ENCODE measurements at regions not wholly inside any gene's neighbourhood (a gene's known extent, or its start where the extent isn't known, plus 50 kb on each side); places are given as distances from the start of the nearest gene placed in this dataset.

DNA sequence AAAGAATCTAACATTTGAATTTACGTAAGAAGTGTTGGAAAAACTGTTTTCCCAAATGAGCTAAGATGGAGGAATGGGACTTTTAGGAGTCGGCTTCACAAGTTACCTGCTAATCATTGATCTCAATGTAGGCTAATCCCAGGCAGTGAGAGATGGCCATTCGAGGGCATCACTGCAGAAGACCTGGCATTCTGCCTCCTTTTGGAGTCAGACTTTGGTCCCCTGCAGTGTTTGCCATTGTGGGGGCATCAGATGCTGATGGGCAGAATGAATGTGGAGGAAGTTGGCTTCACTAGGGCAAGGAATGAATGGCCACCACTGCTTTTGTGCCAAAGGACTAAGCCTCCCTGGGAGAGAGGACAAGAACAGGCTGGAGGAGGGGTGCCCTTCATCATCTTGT lies 55.7 kb upstream of the NKX2-2 start:
- Mint-ChIP-seq H3K27ac (no peak overlapping the region), H3K9me3 (peaks cover 0 to 4% (median 0%) of the 10 kb centered on the region in 7 donors)

DNA sequence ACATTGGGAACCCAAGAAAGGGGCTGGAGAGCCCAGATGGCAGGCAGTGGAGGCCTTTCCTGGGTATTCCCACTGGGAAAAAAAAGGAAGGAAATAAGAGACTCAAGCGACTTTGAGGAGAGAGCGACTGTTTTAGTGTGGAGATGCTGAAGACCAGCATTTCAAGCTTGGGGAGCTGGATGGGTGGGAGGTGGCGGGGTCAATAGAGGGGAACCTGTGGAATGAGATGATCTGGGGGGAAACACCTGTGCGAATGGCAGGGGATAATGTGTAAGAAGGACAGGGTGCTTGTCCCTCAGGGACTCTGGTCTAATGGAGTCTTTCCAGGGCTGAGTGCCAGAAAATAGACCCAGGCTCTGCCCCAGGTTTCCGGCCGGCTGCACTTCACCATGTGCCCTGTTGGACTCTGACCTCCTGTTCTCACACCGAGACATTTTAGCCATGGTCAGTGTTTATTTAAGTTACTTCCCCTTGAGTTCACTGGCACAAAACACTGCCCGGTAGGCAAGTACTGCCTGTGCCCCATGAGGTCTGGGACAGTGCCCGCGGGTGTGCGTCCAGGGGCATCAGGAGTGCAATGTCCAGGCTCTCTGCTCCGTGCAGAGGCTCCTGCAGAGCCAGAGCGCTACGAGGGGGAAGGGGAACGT lies 50.4 kb upstream of the NKX2-2 start:
- no peak overlapping the region for H3K9ac ChIP-seq (ENCODE audit: insufficient read depth, low read length, poor library complexity, severe bottlenecking)
- H3K79me2 ChIP-seq (ENCODE audit: insufficient read depth, low read length): no peaks in the 10 kb centered on the region
- H3K4me3 ChIP-seq (replicated peaks in 1 of 3; ENCODE audit: low read depth in 2 of 3, low read length in 3 of 3): no peak overlapping the region
- TF ChIP-seq, protein P1, sequence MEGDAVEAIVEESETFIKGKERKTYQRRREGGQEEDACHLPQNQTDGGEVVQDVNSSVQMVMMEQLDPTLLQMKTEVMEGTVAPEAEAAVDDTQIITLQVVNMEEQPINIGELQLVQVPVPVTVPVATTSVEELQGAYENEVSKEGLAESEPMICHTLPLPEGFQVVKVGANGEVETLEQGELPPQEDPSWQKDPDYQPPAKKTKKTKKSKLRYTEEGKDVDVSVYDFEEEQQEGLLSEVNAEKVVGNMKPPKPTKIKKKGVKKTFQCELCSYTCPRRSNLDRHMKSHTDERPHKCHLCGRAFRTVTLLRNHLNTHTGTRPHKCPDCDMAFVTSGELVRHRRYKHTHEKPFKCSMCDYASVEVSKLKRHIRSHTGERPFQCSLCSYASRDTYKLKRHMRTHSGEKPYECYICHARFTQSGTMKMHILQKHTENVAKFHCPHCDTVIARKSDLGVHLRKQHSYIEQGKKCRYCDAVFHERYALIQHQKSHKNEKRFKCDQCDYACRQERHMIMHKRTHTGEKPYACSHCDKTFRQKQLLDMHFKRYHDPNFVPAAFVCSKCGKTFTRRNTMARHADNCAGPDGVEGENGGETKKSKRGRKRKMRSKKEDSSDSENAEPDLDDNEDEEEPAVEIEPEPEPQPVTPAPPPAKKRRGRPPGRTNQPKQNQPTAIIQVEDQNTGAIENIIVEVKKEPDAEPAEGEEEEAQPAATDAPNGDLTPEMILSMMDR (IDR thresholded peaks at IDR 0.05): no peak
- H3K36me3 Mint-ChIP-seq: no peaks in the 10 kb centered on the region
- H4K20me1 ChIP-seq (ENCODE audit: insufficient read depth, low read length): no peaks in the 10 kb centered on the region
- intact Hi-C loops (cut with micrococcal nuclease): no loop called here
- peaks cover 15 to 41% (median 22%) of the 10 kb centered on the region in 3 donors for H3K27me3 Mint-ChIP-seq (ENCODE audit: low read depth in 3 of 3)
- H2AFZ ChIP-seq (ENCODE audit: insufficient read depth, low read depth, low read length, poor library complexity, severe bottlenecking): no peak overlapping the region
- no peak for DNase-seq
- H3K27me3 ChIP-seq (ENCODE audit: control insufficient read depth in 2 of 2, insufficient read depth in 2 of 2, low read length in 2 of 2): peaks cover 4 to 11% of the 10 kb centered on the region in 2 donors
- no peaks in the 10 kb centered on the region for H3K9me3 Mint-ChIP-seq
- H3K4me1 Mint-ChIP-seq: no peaks in the 10 kb centered on the region
- 89% methylated on average over 11 of the region's 15 CpGs for WGBS (ENCODE audit: insufficient coverage)
- no peaks in the 10 kb centered on the region for H3K4me1 ChIP-seq (ENCODE audit: control insufficient read depth in 1 of 2, insufficient read depth in 2 of 2, low read length in 2 of 2)
- H3K36me3 ChIP-seq (replicated peaks in 1 of 2; ENCODE audit: control insufficient read depth in 1 of 2, insufficient read depth in 2 of 2, low read length in 2 of 2): no peaks in the 10 kb centered on the region
- H3K27ac Mint-ChIP-seq: no peak overlapping the region
- no peak overlapping the region for H3K4me2 ChIP-seq (replicated peaks; ENCODE audit: extremely low read depth, low read length, poor library complexity, severe bottlenecking)
- no peaks in the 10 kb centered on the region for H3K9me3 ChIP-seq (replicated peaks in 1 of 2; ENCODE audit: control insufficient read depth in 1 of 2, insufficient read depth in 1 of 2, low read length in 2 of 2)
- no peak overlapping the region for H3K4me3 Mint-ChIP-seq
- H3K27ac ChIP-seq (ENCODE audit: low read depth in 1 of 2, low read length in 2 of 2): no peak overlapping the region

More for the DNA sequence above, 55.7 kb upstream of the NKX2-2 start:
- TF ChIP-seq, protein P1 (IDR thresholded peaks at IDR 0.05): no peak
- H4K20me1 ChIP-seq (ENCODE audit: insufficient read depth, low read length): no peaks in the 10 kb centered on the region
- 81% methylated on average over 3 of the region's 3 CpGs for WGBS (ENCODE audit: insufficient coverage)
- Mint-ChIP-seq H3K36me3 (no peaks in the 10 kb centered on the region), H3K4me1 (peaks cover 14% of the 10 kb centered on the region), H3K4me3 (peak overlapping the region in 1 of 2 donors; percentile 52), H3K27me3 (ENCODE audit: low read depth in 3 of 3) (peaks cover 15 to 45% (median 28%) of the 10 kb centered on the region in 3 donors)
- H3K4me2 ChIP-seq (replicated peaks; ENCODE audit: extremely low read depth, low read length, poor library complexity, severe bottlenecking): no peak overlapping the region
- peaks cover 14 to 29% of the 10 kb centered on the region in 2 donors for H3K27me3 ChIP-seq (ENCODE audit: control insufficient read depth in 2 of 2, insufficient read depth in 2 of 2, low read length in 2 of 2)
- no peak overlapping the region for H2AFZ ChIP-seq (ENCODE audit: insufficient read depth, low read depth, low read length, poor library complexity, severe bottlenecking)
- intact Hi-C loops (cut with micrococcal nuclease): no loop called here
- no peak overlapping the region for H3K9ac ChIP-seq (ENCODE audit: insufficient read depth, low read length, poor library complexity, severe bottlenecking)
- no peaks in the 10 kb centered on the region for H3K36me3 ChIP-seq (replicated peaks in 1 of 2; ENCODE audit: control insufficient read depth in 1 of 2, insufficient read depth in 2 of 2, low read length in 2 of 2)
- H3K4me3 ChIP-seq (replicated peaks in 1 of 3; ENCODE audit: low read depth in 2 of 3, low read length in 3 of 3): no peak overlapping the region
- peaks cover 15 to 17% of the 10 kb centered on the region in 2 donors for H3K4me1 ChIP-seq (ENCODE audit: control insufficient read depth in 1 of 2, insufficient read depth in 2 of 2, low read length in 2 of 2)
- no peaks in the 10 kb centered on the region for H3K79me2 ChIP-seq (ENCODE audit: insufficient read depth, low read length)
- H3K9me3 ChIP-seq (replicated peaks in 1 of 2; ENCODE audit: control insufficient read depth in 1 of 2, insufficient read depth in 1 of 2, low read length in 2 of 2): no peaks in the 10 kb centered on the region
- DNase-seq: no peak
- H3K27ac ChIP-seq (ENCODE audit: low read depth in 1 of 2, low read length in 2 of 2): no peak overlapping the region

All from CD14-positive monocyte (primary cell).